ENCODE measurements at regions not wholly inside any gene's neighbourhood (a gene's known extent, or its start where the extent isn't known, plus 50 kb on each side); places are given as distances from the start of the nearest gene placed in this dataset.
A peak's percentile ranks its signal among the peaks of the same experiment; 100 is the strongest.
"Not testable (repeated sequence)": the region's sequence is repeated elsewhere in the genome, so short reads cannot be mapped to it uniquely, and the experiment has no call there.

GRCh38 chr2:89233931-89234330 lies 542.5 kb downstream of the RPIA start:
- DNase-seq: not testable (repeated sequence)

GRCh38 chr2:89234818-89235466 lies 543.5 kb downstream of the RPIA start:
- not testable (repeated sequence) for DNase-seq

- not testable (repeated sequence) for DNase-seq
These were observed 545.5 kb downstream of the RPIA start for GRCh38 chr2:89236832-89237450.

DNA sequence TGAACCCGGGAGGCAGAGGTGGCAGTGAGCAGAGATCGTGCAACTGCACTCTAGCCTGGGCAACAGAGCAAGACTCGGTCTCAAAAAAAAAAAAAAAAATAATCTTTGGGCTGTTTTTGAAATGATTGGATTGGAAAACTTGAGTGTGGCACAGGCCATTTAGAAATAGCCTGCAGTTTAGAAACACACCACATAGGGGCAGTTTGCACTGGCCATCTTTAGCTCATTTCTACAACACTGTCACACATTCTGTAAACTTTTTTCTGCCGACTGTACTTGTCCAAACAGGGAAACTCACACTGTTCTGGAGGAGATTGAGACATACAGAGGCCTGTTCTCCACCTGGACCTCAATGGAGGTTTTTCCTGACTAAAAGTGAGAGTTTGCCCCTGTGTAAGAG lies 546.3 kb downstream of the RPIA start:
- DNase-seq: not testable (repeated sequence)

- peak in 1 of 2 donors; percentile 2 for DNase-seq
These were observed 551.7 kb downstream of the RPIA start for GRCh38 chr2:89243114-89243700.

- DNase-seq: not testable (repeated sequence)
These were observed 552.9 kb downstream of the RPIA start for GRCh38 chr2:89244407-89244806.

DNA sequence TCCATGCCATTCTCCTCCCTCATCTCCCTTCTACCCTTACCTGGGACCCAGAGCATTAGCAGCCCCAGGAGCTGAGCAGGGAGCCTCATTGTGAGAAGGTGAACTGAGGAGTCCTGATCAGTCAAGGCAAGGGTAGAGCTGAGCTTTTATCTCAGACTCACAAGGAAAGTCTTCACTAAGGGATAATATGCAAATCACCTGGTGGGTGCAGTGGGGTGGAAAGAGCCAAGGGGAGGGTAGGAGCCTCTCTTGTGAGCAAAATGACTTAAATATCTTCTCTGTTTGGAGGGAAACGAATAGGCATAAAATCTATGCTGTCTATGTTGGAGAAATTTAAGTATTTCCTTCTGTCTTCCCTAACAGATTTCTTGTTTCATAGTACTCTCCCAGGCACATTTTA lies 554.0 kb downstream of the RPIA start:
- DNase-seq: not testable (repeated sequence)

DNA sequence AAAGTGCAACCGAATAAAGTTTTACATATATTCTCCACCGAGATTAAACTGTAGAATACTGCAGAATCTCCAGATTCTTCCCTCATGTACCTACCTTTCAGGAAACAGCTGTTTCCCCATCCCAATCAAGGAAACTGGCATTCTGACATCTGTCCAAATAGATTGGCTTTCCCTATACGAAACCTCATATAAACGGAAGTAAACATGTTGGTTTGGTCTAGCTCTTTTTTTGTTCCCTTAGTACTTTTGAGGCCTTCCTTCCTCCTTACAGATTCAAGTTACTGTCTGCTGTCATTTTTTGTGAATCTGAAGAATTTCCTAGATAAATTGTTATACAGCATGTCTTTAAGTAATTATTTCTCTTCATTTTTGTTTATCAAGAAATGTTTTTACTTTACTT lies 554.6 kb downstream of the RPIA start:
- peak; percentile 7 to 32 for DNase-seq

GRCh38 chr2:89246620-89247019 lies 555.1 kb downstream of the RPIA start:
- DNase-seq: not testable (repeated sequence)

DNA sequence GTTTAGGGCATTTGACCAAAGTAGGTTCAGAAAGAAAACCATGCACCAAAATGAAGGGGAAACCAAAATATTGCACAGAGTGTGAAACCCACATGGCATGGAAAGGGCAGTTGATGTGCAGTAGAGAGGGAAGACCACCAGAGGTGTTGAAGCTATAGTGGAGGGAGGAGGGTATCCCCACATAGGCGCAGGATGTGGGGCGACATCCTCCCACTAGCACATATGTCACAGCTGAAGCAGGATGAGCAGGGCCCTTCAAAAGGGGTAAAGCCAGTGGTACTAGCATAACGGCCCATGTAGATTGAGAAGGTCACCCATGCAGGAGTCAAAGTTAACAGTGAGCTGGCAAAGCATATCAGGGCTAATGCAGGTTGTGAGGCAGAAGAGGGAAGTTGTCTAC lies 563.5 kb downstream of the RPIA start:
- not testable (repeated sequence) for DNase-seq

- DNase-seq: not testable (repeated sequence)
These were observed 582.0 kb downstream of the RPIA start for GRCh38 chr2:89273443-89273842.

GRCh38 chr2:89280536-89280935 lies 589.1 kb downstream of the RPIA start:
- not testable (repeated sequence) for DNase-seq

DNA sequence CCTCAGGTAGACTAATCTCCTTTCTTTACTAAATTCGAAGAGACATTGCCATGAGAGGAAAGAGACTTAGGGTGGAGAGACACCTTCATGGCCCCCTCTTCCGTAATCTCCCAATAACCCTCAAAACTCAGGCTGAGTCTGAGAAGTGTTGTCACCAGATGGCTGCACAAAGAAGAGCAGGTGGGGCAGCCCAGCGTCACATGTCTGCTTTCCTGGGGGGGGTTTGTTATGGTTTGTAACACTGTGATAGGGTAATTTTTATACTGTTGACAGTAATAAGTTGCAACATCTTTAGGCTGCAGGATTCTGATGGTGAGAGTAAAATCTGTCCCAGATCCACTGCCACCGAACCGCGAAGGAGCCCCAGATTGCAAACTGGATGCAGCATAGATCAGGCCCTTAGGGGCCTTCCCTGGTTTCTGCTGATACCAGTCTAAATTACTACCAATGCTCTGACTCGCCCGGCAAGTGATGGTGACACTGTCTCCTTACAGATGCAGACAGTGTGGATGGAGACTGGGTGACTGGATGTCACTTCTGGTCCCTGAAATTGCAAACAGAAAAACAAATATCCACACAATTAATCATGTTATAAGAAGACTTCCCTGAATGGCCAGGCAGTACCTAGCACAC lies 595.1 kb downstream of the RPIA start:
- DNase-seq: not testable (repeated sequence)

GRCh38 chr2:89287084-89287483 lies 595.6 kb downstream of the RPIA start:
- not testable (repeated sequence) for DNase-seq

DNA sequence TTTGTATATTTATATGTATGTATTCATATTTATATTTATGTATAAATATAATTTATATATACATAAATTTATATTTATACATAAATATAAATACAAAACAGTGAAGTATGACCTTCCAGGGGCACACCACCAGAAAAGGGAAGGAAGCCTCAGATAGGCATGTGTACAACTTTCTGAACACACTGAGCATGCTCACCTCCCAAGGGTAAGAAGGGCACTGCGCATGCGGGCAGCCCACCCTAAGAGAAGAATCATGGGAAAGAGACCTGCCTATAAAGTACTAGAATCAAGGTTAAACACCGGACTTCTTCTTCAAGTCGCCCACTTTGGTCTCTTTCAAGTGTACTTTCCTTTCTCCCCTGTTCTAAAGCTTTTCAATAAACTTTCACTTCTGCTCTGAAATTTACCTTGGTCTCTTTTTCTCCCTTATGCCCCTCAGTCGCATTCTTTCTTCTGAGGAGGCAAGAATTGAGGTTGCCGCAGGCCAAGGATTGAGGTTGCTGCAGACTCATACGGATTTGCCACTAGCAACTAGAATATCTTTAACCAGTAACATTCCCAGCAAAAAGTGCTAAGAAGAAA lies 600.3 kb downstream of the RPIA start:
- DNase-seq: not testable (repeated sequence)

DNA sequence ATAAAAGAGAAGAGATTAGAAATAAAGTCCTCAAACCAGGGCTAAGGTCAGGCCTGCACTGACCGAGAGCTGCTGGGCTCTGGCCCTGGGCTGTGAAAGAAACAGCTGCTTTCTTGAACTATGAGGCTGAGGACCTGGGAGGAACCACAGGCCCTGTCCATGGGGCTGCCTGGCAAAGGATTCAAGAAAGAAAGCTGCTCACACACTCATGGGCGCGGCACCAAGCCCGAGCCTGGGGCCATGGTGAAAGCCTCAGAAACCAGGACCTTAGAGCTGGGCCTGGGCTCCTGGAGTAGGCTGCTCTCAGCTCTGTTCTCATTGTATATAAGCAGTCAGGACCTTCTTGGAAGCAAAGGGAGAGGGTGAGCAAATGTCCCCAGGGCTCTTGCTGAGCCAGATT lies 601.9 kb downstream of the RPIA start:
- DNase-seq: not testable (repeated sequence)

GRCh38 chr2:89294335-89294734 lies 602.9 kb downstream of the RPIA start:
- DNase-seq: not testable (repeated sequence)

GRCh38 chr2:89296820-89297398 lies 605.4 kb downstream of the RPIA start:
- not testable (repeated sequence) for DNase-seq

DNA sequence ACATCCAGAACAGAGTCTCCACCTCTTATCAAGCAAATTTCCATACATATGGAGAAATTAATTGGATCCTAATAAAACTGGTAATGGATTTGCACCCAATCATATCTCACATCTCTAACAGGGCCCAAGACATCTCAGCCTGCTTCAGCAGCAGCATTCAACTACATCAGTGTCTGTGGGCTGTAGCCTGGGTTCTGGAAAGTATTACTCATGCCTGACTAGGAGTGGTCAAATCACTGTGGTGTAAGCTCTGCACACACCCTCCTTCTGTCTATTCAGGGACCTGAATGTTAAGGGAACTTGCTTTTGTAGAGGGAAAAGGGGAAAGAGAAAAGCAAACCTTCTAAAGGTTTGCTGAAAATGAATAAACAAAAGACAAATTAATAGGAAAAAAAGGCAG lies 607.7 kb downstream of the RPIA start:
- not testable (repeated sequence) for DNase-seq

DNA sequence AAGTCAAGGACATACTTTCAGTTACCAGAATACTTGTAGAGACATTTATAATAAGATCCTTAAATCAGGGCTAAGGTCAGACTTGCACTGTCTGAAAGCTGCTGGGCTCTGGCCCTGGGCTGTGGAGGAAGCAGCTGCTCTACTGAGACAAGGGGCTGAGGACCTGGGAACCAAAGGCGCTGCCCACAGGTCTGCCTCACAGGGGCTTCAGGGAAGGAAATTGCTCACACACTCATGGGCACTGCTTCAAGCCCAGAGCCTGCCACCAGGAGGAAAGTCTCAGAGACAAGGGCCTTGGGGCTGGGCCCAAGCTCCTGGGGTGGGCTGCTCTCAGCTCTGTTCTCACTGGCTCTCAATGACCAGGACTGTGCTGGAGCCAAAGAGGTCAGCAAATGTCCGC lies 614.1 kb downstream of the RPIA start:
- DNase-seq: not testable (repeated sequence)

- DNase-seq: not testable (repeated sequence)
These were observed 615.6 kb downstream of the RPIA start for GRCh38 chr2:89306869-89307637.

DNA sequence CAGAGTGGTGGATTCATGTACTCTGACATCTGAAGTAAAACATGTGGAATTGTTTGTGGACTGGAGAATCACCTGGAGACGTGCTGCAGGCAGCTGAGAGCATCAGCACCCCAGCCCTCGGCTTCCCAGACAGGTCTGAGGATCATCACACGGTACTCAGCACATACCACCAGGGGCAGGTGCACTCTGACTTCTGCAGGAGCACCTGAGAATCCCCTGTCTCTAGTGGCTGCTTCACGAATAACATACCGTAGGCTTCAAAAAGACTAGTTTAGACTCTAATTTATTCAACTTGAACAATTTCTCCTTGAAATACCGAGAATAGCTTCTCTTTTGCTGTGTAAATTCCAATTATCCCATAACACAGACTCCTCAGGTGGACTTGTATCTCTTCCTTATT lies 627.5 kb downstream of the RPIA start:
- not testable (repeated sequence) for DNase-seq

Data from inflammatory macrophage (primary cell).